COLO829 (cell line): ENCODE measurements at regions not wholly inside any gene's neighbourhood (a gene's known extent, or its start where the extent isn't known, plus 50 kb on each side); places are given as distances from the start of the nearest gene placed in this dataset.
"Not testable (repeated sequence)": the region's sequence is repeated elsewhere in the genome, so short reads cannot be mapped to it uniquely, and the experiment has no call there.

ENCODE experiments used
- DNase-seq: peaks from one replicate; pipeline ENCODE4 v3.0.0; 2012; ENCODE audit warnings: low spot score

GRCh38 chr7:17053164-17053563 lies 171.4 kb upstream of the AGR3 start:
- not testable (repeated sequence) for DNase-seq

- DNase-seq = peak; percentile 25
Measured at GRCh38 chr7:17054206-17054605, 172.4 kb upstream of the AGR3 start.

GRCh38 chr7:17054836-17055235 lies 173.1 kb upstream of the AGR3 start:
- no peak for DNase-seq

- DNase-seq = no peak
Measured at GRCh38 chr7:17055596-17055995, 173.8 kb upstream of the AGR3 start.

- DNase-seq = no peak
Measured at GRCh38 chr7:17056491-17057142, 174.8 kb upstream of the AGR3 start.

GRCh38 chr7:17057143-17057509 lies 175.3 kb upstream of the AGR3 start:
- DNase-seq = no peak

- DNase-seq = no peak
Measured at GRCh38 chr7:17058568-17058967, 176.8 kb upstream of the AGR3 start.

- no peak for DNase-seq
Measured at GRCh38 chr7:17060051-17060450, 178.3 kb upstream of the AGR3 start.

- no peak for DNase-seq
Measured at GRCh38 chr7:17061443-17061842, 179.7 kb upstream of the AGR3 start.

GRCh38 chr7:17062151-17063044 lies 180.6 kb upstream of the AGR3 start:
- no peak for DNase-seq

- no peak for DNase-seq
Measured at GRCh38 chr7:17063045-17063383, 181.2 kb upstream of the AGR3 start.

GRCh38 chr7:17067691-17068090 lies 185.9 kb upstream of the AGR3 start:
- DNase-seq = no peak

- DNase-seq = peak; percentile 35
Measured at GRCh38 chr7:17069146-17069545, 187.4 kb upstream of the AGR3 start.

GRCh38 chr7:17070231-17070708 lies 188.5 kb upstream of the AGR3 start:
- no peak for DNase-seq

- peak; percentile 23 for DNase-seq
Measured at GRCh38 chr7:17071866-17072265, 190.1 kb upstream of the AGR3 start.

- DNase-seq = no peak
Measured at GRCh38 chr7:17075601-17076255, 193.9 kb upstream of the AGR3 start.

GRCh38 chr7:17078298-17078697 lies 196.5 kb upstream of the AGR3 start:
- DNase-seq = no peak

- no peak for DNase-seq
Measured at GRCh38 chr7:17083392-17084165, 201.8 kb upstream of the AGR3 start.

GRCh38 chr7:17084166-17084475 lies 202.3 kb upstream of the AGR3 start:
- no peak for DNase-seq

- DNase-seq = no peak
Measured at GRCh38 chr7:17085186-17085585, 203.4 kb upstream of the AGR3 start.

GRCh38 chr7:17086403-17086802 lies 204.6 kb upstream of the AGR3 start:
- no peak for DNase-seq

GRCh38 chr7:17090751-17091150 lies 207.7 kb upstream of the AHR start:
- peak; percentile 95 for DNase-seq
